ENCODE measurements at regions not wholly inside any gene's neighbourhood (a gene's known extent, or its start where the extent isn't known, plus 50 kb on each side); places are given as distances from the start of the nearest gene placed in this dataset.

DNA sequence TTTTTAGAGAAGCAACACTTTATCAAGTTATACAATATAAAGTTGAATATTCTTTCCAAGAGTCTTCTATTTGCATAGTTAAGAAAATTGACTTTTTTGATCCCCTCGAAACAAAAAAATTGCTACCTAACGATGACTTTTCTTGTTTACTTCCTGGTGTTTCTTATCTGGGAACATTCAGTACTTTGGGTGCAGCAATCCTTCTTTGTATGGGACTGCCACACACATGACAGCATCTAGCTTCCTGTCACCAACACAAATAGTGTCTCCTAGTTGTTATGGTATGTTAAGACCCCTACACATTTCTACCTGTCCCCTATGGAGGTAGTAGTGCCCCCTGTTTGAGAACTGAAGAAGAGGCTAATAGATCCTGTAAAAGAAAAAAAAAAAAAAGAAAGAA lies 841.7 kb upstream of the FAT3 start:
- Mint-ChIP-seq H3K27me3 (ENCODE audit: low read depth) (no peaks in the 10 kb centered on the region), H3K9me3 (peaks cover 4% of the 10 kb centered on the region), H3K36me3 (no peaks in the 10 kb centered on the region), H3K4me1 (peaks cover under 1% of the 10 kb centered on the region), H3K4me3 (no peak overlapping the region), H3K27ac (no peak overlapping the region)
- TF ChIP-seq, protein P1, sequence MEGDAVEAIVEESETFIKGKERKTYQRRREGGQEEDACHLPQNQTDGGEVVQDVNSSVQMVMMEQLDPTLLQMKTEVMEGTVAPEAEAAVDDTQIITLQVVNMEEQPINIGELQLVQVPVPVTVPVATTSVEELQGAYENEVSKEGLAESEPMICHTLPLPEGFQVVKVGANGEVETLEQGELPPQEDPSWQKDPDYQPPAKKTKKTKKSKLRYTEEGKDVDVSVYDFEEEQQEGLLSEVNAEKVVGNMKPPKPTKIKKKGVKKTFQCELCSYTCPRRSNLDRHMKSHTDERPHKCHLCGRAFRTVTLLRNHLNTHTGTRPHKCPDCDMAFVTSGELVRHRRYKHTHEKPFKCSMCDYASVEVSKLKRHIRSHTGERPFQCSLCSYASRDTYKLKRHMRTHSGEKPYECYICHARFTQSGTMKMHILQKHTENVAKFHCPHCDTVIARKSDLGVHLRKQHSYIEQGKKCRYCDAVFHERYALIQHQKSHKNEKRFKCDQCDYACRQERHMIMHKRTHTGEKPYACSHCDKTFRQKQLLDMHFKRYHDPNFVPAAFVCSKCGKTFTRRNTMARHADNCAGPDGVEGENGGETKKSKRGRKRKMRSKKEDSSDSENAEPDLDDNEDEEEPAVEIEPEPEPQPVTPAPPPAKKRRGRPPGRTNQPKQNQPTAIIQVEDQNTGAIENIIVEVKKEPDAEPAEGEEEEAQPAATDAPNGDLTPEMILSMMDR (IDR thresholded peaks at IDR 0.05; ENCODE audit: unreplicated experiment): no peak
- DNase-seq (ENCODE audit: low spot score in 2 of 2, unreplicated experiment in 2 of 2): no peak

DNA sequence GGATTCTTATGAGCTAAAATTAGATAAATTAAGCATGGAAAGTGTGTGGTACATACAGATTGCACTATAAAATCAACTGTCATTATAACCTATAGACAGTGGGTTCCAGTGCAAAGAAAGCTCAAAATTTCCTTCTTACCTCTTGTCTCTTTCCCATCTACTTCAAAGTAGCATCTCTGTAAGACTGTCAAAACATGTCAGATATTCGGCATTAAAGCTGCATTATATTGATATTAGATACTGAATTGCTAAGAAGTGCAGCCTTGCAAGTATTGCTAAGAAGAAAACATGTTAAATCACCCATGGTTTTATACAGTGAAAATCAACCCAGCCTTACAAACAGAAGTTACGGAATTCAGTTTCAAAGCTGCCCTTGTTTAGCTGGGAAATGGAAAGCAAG lies 849.8 kb upstream of the FAT3 start:
- no peak overlapping the region for H3K4me3 Mint-ChIP-seq
- no peaks in the 10 kb centered on the region for H3K9me3 Mint-ChIP-seq
- H3K4me1 Mint-ChIP-seq: no peaks in the 10 kb centered on the region
- TF ChIP-seq, protein P1 (IDR thresholded peaks at IDR 0.05; ENCODE audit: unreplicated experiment): no peak
- no peaks in the 10 kb centered on the region for H3K36me3 Mint-ChIP-seq
- H3K27me3 Mint-ChIP-seq (ENCODE audit: low read depth): no peaks in the 10 kb centered on the region
- DNase-seq (ENCODE audit: low spot score in 2 of 2, unreplicated experiment in 2 of 2): no peak
- no peak overlapping the region for H3K27ac Mint-ChIP-seq

DNA sequence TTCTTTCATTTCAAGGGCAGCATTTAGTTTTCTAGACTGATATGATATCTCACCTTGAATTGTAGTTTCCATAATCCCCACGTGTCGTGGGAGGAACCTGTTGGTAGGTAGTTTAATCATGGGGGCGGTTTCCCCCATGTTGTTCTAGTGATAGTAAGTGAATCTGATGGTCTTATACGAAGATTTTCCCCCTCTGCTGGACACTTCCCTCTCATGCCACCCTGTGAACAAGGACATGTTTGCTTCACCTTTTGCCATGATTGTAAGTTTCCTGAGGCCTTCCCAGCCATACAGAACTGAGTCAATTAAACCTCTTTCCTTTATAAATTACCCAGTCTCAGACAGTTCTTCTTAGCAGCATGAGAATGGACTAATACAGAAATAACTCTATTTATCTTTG lies 851.1 kb upstream of the FAT3 start:
- Mint-ChIP-seq H3K9me3 (no peaks in the 10 kb centered on the region), H3K36me3 (no peaks in the 10 kb centered on the region)
- TF ChIP-seq, protein P1 (IDR thresholded peaks at IDR 0.05; ENCODE audit: unreplicated experiment): no peak

DNA sequence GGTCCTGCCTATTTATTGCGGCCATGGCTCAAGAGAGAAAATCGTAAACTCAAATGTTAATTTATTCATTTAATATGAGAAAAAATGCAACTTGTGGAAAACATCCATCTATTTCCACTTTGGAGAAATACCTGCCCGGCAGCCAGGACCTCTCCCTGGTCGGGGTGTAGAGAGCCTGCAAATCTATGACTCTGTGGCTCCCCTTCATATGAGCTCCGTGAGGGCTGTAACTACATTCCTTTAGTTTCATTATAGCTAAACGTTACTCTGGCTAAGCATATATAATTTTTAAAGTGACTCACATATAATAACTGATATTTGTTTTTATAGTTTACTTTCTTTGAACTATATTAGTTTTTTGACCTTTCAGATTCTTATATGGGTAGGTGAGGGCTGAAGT lies 857.8 kb upstream of the FAT3 start:
- no peaks in the 10 kb centered on the region for H3K27me3 Mint-ChIP-seq (ENCODE audit: low read depth)

More for the DNA sequence above, 851.1 kb upstream of the FAT3 start:
- H3K4me1 Mint-ChIP-seq: peaks cover 3% of the 10 kb centered on the region
- H3K27me3 Mint-ChIP-seq (ENCODE audit: low read depth): no peaks in the 10 kb centered on the region
- DNase-seq (ENCODE audit: low spot score in 2 of 2, unreplicated experiment in 2 of 2): no peak
- no peak overlapping the region for H3K27ac Mint-ChIP-seq
- no peak overlapping the region for H3K4me3 Mint-ChIP-seq

DNA sequence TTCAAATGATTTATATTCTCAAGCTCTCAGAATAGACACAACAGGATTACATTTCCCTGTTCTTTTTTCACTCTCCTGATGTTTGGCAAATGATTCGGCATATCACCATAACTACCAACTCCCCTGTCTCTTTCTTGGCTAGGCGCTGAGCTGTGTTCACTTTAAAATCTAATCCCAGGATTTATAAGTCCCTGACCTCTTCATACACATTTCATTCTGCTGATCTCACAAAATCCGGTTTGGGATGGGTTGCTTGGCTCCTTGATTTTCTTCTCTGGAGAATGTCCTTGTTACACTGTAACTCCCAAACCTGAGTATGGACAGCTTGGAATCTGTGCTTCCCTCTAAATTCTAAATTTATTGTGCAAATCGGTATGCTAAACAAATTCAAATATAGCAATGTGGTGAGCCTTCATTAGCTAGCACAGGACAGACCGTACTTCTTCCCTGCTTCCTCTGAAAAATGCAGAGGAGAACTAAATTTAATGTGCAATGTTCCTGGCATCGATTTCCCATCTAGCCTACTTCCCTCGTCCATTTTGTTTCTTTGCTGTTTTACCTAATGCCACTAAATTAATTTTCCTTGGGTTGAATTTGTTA lies 858.5 kb upstream of the FAT3 start:
- H3K9me3 Mint-ChIP-seq: no peaks in the 10 kb centered on the region
- no peak for DNase-seq (ENCODE audit: low spot score in 2 of 2, unreplicated experiment in 2 of 2)
- TF ChIP-seq, protein P1 (IDR thresholded peaks at IDR 0.05; ENCODE audit: unreplicated experiment): no peak
- H3K4me3 Mint-ChIP-seq: no peak overlapping the region
- H3K27ac Mint-ChIP-seq: no peak overlapping the region
- H3K36me3 Mint-ChIP-seq: no peaks in the 10 kb centered on the region
- H3K4me1 Mint-ChIP-seq: peaks cover 10% of the 10 kb centered on the region
- H3K27me3 Mint-ChIP-seq (ENCODE audit: low read depth): no peaks in the 10 kb centered on the region

More for the DNA sequence above, 857.8 kb upstream of the FAT3 start:
- DNase-seq (ENCODE audit: low spot score in 2 of 2, unreplicated experiment in 2 of 2): no peak
- Mint-ChIP-seq H3K27ac (no peak overlapping the region), H3K36me3 (no peaks in the 10 kb centered on the region), H3K4me1 (peaks cover 10% of the 10 kb centered on the region), H3K9me3 (no peaks in the 10 kb centered on the region), H3K4me3 (no peak overlapping the region)
- TF ChIP-seq, protein P1 (IDR thresholded peaks at IDR 0.05; ENCODE audit: unreplicated experiment): no peak

DNA sequence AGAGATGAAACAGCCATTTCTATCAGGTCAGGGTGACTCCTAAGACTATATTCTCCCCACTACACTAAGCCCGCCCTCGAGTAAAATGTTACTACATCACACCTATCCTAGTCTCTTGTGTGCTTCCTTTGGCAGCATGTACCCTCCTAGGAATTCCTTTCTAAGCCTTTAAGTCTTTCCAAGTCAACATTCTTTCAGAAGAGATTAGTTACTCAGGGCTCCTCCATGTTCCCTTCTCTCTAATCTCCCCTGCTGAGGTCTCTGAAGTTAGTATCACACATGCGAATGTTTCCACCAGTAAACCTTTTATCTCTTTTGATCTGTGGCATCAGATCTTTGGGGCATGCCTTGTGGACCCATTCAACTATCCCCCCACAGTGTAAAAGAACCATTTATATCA lies 873.7 kb upstream of the FAT3 start:
- H3K9me3 Mint-ChIP-seq: peaks cover 4% of the 10 kb centered on the region
- no peak overlapping the region for H3K27ac Mint-ChIP-seq
- no peak for DNase-seq (ENCODE audit: low spot score in 2 of 2, unreplicated experiment in 2 of 2)
- H3K4me3 Mint-ChIP-seq: no peak overlapping the region
- H3K4me1 Mint-ChIP-seq: peaks cover 5% of the 10 kb centered on the region
- TF ChIP-seq, protein P1 (IDR thresholded peaks at IDR 0.05; ENCODE audit: unreplicated experiment): no peak
- no peaks in the 10 kb centered on the region for H3K36me3 Mint-ChIP-seq
- no peaks in the 10 kb centered on the region for H3K27me3 Mint-ChIP-seq (ENCODE audit: low read depth)

Data from mesothelial cell of epicardium (in vitro differentiated cells).